GM19043 (cell line): ENCODE measurements at regions not wholly inside any gene's neighbourhood (a gene's known extent, or its start where the extent isn't known, plus 50 kb on each side); places are given as distances from the start of the nearest gene placed in this dataset.

Experiments
- ATAC-seq: cut with Tn5 transposase; IDR thresholded peaks from one replicate; pipeline ENCODE4 v1.9.1; 2021; ENCODE audit warnings: low read depth; ENCODE audit not compliant: unreplicated experiment

GRCh38 chr9:7363777-7364477, 435.7 kb downstream of the DMAC1 start:
- ATAC-seq = no peak

- no peak for ATAC-seq
Measured at GRCh38 chr9:7360513-7360912, 439.1 kb downstream of the DMAC1 start.

- no peak for ATAC-seq
Measured at GRCh38 chr9:7358876-7359275, 440.7 kb downstream of the DMAC1 start.

GRCh38 chr9:7354704-7355103, 444.9 kb downstream of the DMAC1 start:
- no peak for ATAC-seq

GRCh38 chr9:7348692-7349091, 450.9 kb downstream of the DMAC1 start:
- ATAC-seq = no peak

- ATAC-seq = no peak
Measured at GRCh38 chr9:7347556-7347955, 452.0 kb downstream of the DMAC1 start.

- no peak for ATAC-seq
Measured at GRCh38 chr9:7346144-7346543, 453.4 kb downstream of the DMAC1 start.

- ATAC-seq = no peak
Measured at GRCh38 chr9:7342736-7343135, 456.8 kb downstream of the DMAC1 start.

GRCh38 chr9:7342229-7342628, 457.3 kb downstream of the DMAC1 start:
- peak; percentile 82 for ATAC-seq

- ATAC-seq = peak; percentile 47
Measured at GRCh38 chr9:7341571-7341970, 458.0 kb downstream of the DMAC1 start.

- ATAC-seq = no peak
Measured at GRCh38 chr9:7340451-7340850, 459.1 kb downstream of the DMAC1 start.

GRCh38 chr9:7338586-7339281, 460.8 kb downstream of the DMAC1 start:
- ATAC-seq = no peak

GRCh38 chr9:7336356-7337065, 463.1 kb downstream of the DMAC1 start:
- ATAC-seq = no peak

GRCh38 chr9:7333719-7334118, 465.9 kb downstream of the DMAC1 start:
- no peak for ATAC-seq

GRCh38 chr9:7332780-7333179, 466.8 kb downstream of the DMAC1 start:
- ATAC-seq = no peak

GRCh38 chr9:7328453-7328852, 471.1 kb downstream of the DMAC1 start:
- ATAC-seq = no peak

GRCh38 chr9:7325995-7326394, 473.6 kb downstream of the DMAC1 start:
- no peak for ATAC-seq

GRCh38 chr9:7324152-7324598, 475.4 kb downstream of the DMAC1 start:
- ATAC-seq = no peak

GRCh38 chr9:7320841-7321240, 478.7 kb downstream of the DMAC1 start:
- ATAC-seq = no peak

GRCh38 chr9:7320139-7320538, 479.4 kb downstream of the DMAC1 start:
- ATAC-seq = no peak

GRCh38 chr9:7318920-7319319, 480.7 kb downstream of the DMAC1 start:
- no peak for ATAC-seq

GRCh38 chr9:7316967-7317366, 482.6 kb downstream of the DMAC1 start:
- no peak for ATAC-seq
